HFFc6 (cell line): ENCODE measurements at regions not wholly inside any gene's neighbourhood (a gene's known extent, or its start where the extent isn't known, plus 50 kb on each side); places are given as distances from the start of the nearest gene placed in this dataset.

Experiments
- DNase-seq: peaks from one replicate; pipeline ENCODE4 v3.0.0-alpha.2; 2018
- H3K27ac Mint-ChIP-seq: 2 replicates; pipeline ENCODE4 v1.8.0; 2020; ENCODE audit warnings: mild to moderate bottlenecking, mixed read lengths
- H3K27me3 Mint-ChIP-seq: 2 replicates; pipeline ENCODE4 v1.8.0; 2021; ENCODE audit warnings: mild to moderate bottlenecking, moderate library complexity, mixed read lengths; ENCODE audit not compliant: insufficient read depth
- H3K36me3 Mint-ChIP-seq: 2 replicates; pipeline ENCODE4 v1.8.0; 2021; ENCODE audit warnings: low read depth, mixed read lengths
- H3K4me1 Mint-ChIP-seq: 2 replicates; pipeline ENCODE4 v1.8.0; 2020; ENCODE audit warnings: low read depth, mixed read lengths
- H3K4me3 Mint-ChIP-seq: 2 replicates; pipeline ENCODE4 v1.8.0; 2020; ENCODE audit warnings: mild to moderate bottlenecking, moderate library complexity, mixed read lengths
- H3K9me3 Mint-ChIP-seq: 2 replicates; pipeline ENCODE4 v1.8.0; 2020; ENCODE audit warnings: mild to moderate bottlenecking, mixed read lengths
- CTCF ChIP-seq: fragments of 200-600 bp; sonication (generic); IDR thresholded peaks from 2 replicates; pipeline ENCODE4 v1.5.0; 2021; ENCODE audit warnings: antibody characterized with exemption, mild to moderate bottlenecking

- Mint-ChIP-seq H3K27ac (peak overlapping the region; percentile 83), H3K27me3 (no peaks in the 10 kb centered on the region), H3K4me3 (peak overlapping the region; percentile 24), H3K4me1 (peaks cover 94% of the 10 kb centered on the region), H3K9me3 (no peaks in the 10 kb centered on the region), H3K36me3 (no peaks in the 10 kb centered on the region)
- peak; percentile 30 for DNase-seq
- TF ChIP-seq CTCF = no peak
These were observed 192.9 kb upstream of the PREP start for GRCh38 chr6:105595829-105596228.

- Mint-ChIP-seq H3K4me3 (peak overlapping the region; percentile 43), H3K9me3 (no peaks in the 10 kb centered on the region), H3K4me1 (peaks cover 89% of the 10 kb centered on the region), H3K27me3 (no peaks in the 10 kb centered on the region), H3K36me3 (no peaks in the 10 kb centered on the region), H3K27ac (peak overlapping the region; percentile 88)
- DNase-seq = peak; percentile 73
- no peak for TF ChIP-seq CTCF
These were observed 191.9 kb upstream of the PREP start for GRCh38 chr6:105594821-105595220.

- Mint-ChIP-seq H3K36me3 (no peaks in the 10 kb centered on the region), H3K27me3 (no peaks in the 10 kb centered on the region), H3K4me1 (peaks cover 89% of the 10 kb centered on the region), H3K9me3 (no peaks in the 10 kb centered on the region), H3K27ac (peak overlapping the region; percentile 88), H3K4me3 (peak overlapping the region; percentile 43; the same call in 1 of the 2 replicates)
- TF ChIP-seq CTCF = no peak
- no peak for DNase-seq
These were observed 191.2 kb upstream of the PREP start for GRCh38 chr6:105593805-105594671.

GRCh38 chr6:105593056-105593690 is 190.3 kb upstream of the PREP start:
- DNase-seq = peak; percentile 39
- no peak for TF ChIP-seq CTCF
- Mint-ChIP-seq H3K36me3 (no peaks in the 10 kb centered on the region), H3K4me3 (peak overlapping the region; percentile 33; the same call in 1 of the 2 replicates), H3K4me1 (peaks cover 91% of the 10 kb centered on the region), H3K9me3 (no peaks in the 10 kb centered on the region), H3K27ac (peak overlapping the region; percentile 88), H3K27me3 (no peaks in the 10 kb centered on the region)

- Mint-ChIP-seq H3K27ac (peak overlapping the region; percentile 88), H3K4me1 (peaks cover 93% of the 10 kb centered on the region), H3K4me3 (peak overlapping the region; percentile 29), H3K27me3 (peaks cover 2% of the 10 kb centered on the region; the same call in 1 of the 2 replicates), H3K36me3 (no peaks in the 10 kb centered on the region), H3K9me3 (no peaks in the 10 kb centered on the region)
- DNase-seq = peak; percentile 89
- TF ChIP-seq CTCF = no peak
These were observed 189.4 kb upstream of the PREP start for GRCh38 chr6:105592329-105592728.
